ENCODE measurements at regions not wholly inside any gene's neighbourhood (a gene's known extent, or its start where the extent isn't known, plus 50 kb on each side); places are given as distances from the start of the nearest gene placed in this dataset.

DNA sequence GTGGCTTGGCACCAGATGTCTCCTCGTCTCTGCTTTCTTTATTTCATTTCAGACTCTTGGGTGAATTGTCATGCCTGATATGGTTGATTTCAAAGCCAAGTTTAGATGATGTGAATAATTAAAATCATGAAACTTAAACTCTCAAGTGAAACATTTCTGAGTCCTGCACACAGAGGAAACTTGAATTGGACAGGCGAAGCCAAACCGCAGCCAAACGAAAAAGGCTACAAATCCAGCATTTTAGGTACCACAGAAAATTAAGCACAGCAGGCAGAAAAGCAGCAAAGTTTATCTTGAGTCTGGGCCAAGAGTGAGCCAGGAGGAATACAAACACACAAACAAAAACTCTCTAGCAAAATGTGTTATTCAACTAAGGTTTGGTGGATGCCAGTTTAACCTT, 659.8 kb upstream of the KLF4 start:
- no peak overlapping the region for H3K27ac ChIP-seq (ENCODE audit: extremely low read length, insufficient read depth, low read length)
- WGBS (ENCODE audit: low lambda C conversion rate), result 51% methylated on average over 4 of the region's 4 CpGs
- H3K36me3 ChIP-seq (replicated peaks in 1 of 2; ENCODE audit: control insufficient read depth in 1 of 2, insufficient read depth in 2 of 2, low read length in 2 of 2), result no peaks in the 10 kb centered on the region
- FAIRE-seq (no peak), ATAC-seq (no peak), DNase-seq (ENCODE audit: low spot score) (no peak)
- no peaks in the 10 kb centered on the region for H3K9me3 ChIP-seq (ENCODE audit: low read length)
- no peaks in the 10 kb centered on the region for H3K4me1 ChIP-seq (ENCODE audit: insufficient read depth, low read length)
- POLR2A ChIA-PET, result no interaction called here
- CTCF ChIA-PET (ENCODE audit: low intra/inter-chr PET ratio, low total read pairs), result no interaction called here
- H3K9ac ChIP-seq (ENCODE audit: insufficient read depth, low read depth, low read length), result no peak overlapping the region
- H3K79me2 ChIP-seq (ENCODE audit: insufficient read depth, low read length), result no peaks in the 10 kb centered on the region
- in situ Hi-C loops (cut with HindIII; ENCODE audit: extremely low pct_ligation_motif_present, low pct_unique_long_range_greater_than_20kb), result no loop called here
- H4K20me1 ChIP-seq (ENCODE audit: insufficient read depth, low read length), result no peaks in the 10 kb centered on the region
- H3K4me2 ChIP-seq (ENCODE audit: low read depth, low read length), result no peak overlapping the region
- no peaks in the 10 kb centered on the region for H3K27me3 ChIP-seq (ENCODE audit: control insufficient read depth in 1 of 2, insufficient read depth in 2 of 2, low read length in 2 of 2)
- intact Hi-C loops (cut with micrococcal nuclease; ENCODE audit: unreplicated experiment), result no loop called here
- H3K4me3 ChIP-seq (replicated peaks in 1 of 3; ENCODE audit: insufficient read depth in 1 of 3, low read depth in 2 of 3, low read length in 3 of 3), result no peak overlapping the region
- BruUV-seq (replicated peaks), result no TSS peak
- no peak overlapping the region for H2AFZ ChIP-seq (ENCODE audit: low read length)
- TF ChIP-seq ZFP82 (CRISPR knock-in tag; IDR thresholded peaks at IDR 0.05; ENCODE audit: borderline replicate concordance) (no peak), ETV6 (CRISPR knock-in tag; conservative IDR thresholded peaks at IDR 0.05) (no peak), EHMT2 (IDR thresholded peaks at IDR 0.05; ENCODE audit: borderline replicate concordance, low read depth, low read length) (no peak), SNAI1 (CRISPR knock-in tag; IDR thresholded peaks at IDR 0.05; ENCODE audit: borderline replicate concordance) (no peak), KDM5A (IDR thresholded peaks at IDR 0.05; ENCODE audit: borderline replicate concordance, low read length) (no peak), NCOR1 (IDR thresholded peaks at IDR 0.05; ENCODE audit: borderline replicate concordance, low read length) (no peak), CERS6 (CRISPR knock-in tag; IDR thresholded peaks at IDR 0.05) (no peak), ZC3H13 (CRISPR knock-in tag; IDR thresholded peaks at IDR 0.05) (no peak), PRPF4 (IDR thresholded peaks at IDR 0.05; ENCODE audit: low read depth, low read length, poor library complexity, severe bottlenecking) (no peak), SMAD3 (CRISPR knock-in tag; IDR thresholded peaks at IDR 0.05) (no peak), NFE2 (CRISPR knock-in tag; IDR thresholded peaks at IDR 0.05) (no peak), TRIM24 (CRISPR knock-in tag; IDR thresholded peaks at IDR 0.05) (no peak), POLR2AphosphoS2 (IDR thresholded peaks at IDR 0.05; ENCODE audit: low read depth, low read length) (no peak)
- TF ChIP-seq, protein P1, sequence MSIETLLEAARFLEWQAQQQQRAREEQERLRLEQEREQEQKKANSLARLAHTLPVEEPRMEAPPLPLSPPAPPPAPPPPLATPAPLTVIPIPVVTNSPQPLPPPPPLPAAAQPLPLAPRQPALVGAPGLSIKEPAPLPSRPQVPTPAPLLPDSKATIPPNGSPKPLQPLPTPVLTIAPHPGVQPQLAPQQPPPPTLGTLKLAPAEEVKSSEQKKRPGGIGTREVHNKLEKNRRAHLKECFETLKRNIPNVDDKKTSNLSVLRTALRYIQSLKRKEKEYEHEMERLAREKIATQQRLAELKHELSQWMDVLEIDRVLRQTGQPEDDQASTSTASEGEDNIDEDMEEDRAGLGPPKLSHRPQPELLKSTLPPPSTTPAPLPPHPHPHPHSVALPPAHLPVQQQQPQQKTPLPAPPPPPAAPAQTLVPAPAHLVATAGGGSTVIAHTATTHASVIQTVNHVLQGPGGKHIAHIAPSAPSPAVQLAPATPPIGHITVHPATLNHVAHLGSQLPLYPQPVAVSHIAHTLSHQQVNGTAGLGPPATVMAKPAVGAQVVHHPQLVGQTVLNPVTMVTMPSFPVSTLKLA (IDR thresholded peaks at IDR 0.05), result no peak
- TF ChIP-seq, protein P2, sequence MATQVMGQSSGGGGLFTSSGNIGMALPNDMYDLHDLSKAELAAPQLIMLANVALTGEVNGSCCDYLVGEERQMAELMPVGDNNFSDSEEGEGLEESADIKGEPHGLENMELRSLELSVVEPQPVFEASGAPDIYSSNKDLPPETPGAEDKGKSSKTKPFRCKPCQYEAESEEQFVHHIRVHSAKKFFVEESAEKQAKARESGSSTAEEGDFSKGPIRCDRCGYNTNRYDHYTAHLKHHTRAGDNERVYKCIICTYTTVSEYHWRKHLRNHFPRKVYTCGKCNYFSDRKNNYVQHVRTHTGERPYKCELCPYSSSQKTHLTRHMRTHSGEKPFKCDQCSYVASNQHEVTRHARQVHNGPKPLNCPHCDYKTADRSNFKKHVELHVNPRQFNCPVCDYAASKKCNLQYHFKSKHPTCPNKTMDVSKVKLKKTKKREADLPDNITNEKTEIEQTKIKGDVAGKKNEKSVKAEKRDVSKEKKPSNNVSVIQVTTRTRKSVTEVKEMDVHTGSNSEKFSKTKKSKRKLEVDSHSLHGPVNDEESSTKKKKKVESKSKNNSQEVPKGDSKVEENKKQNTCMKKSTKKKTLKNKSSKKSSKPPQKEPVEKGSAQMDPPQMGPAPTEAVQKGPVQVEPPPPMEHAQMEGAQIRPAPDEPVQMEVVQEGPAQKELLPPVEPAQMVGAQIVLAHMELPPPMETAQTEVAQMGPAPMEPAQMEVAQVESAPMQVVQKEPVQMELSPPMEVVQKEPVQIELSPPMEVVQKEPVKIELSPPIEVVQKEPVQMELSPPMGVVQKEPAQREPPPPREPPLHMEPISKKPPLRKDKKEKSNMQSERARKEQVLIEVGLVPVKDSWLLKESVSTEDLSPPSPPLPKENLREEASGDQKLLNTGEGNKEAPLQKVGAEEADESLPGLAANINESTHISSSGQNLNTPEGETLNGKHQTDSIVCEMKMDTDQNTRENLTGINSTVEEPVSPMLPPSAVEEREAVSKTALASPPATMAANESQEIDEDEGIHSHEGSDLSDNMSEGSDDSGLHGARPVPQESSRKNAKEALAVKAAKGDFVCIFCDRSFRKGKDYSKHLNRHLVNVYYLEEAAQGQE (IDR thresholded peaks at IDR 0.05; ENCODE audit: borderline replicate concordance in 1 of 2, low read depth in 1 of 2, low read length in 2 of 2), result no peak
- TF ChIP-seq, protein P3, sequence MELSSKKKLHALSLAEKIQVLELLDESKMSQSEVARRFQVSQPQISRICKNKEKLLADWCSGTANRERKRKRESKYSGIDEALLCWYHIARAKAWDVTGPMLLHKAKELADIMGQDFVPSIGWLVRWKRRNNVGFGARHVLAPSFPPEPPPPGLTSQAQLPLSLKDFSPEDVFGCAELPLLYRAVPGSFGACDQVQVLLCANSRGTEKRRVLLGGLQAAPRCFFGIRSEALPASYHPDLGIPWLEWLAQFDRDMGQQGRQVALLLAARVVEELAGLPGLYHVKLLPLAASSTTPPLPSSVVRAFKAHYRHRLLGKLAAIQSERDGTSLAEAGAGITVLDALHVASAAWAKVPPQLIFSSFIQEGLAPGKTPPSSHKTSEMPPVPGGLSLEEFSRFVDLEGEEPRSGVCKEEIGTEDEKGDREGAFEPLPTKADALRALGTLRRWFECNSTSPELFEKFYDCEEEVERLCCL (CRISPR knock-in tag; IDR thresholded peaks at IDR 0.05; ENCODE audit: borderline replicate concordance), result no peak

All from HepG2 (cell line).